Mesenchymal stem cell (in vitro differentiated cells and primary cell): ENCODE measurements at regions not wholly inside any gene's neighbourhood (a gene's known extent, or its start where the extent isn't known, plus 50 kb on each side); places are given as distances from the start of the nearest gene placed in this dataset.

Source experiments
- DNase-seq: peaks from one replicate; pipeline ENCODE4 v3.0.0-alpha.2; 2013
- H2AFZ ChIP-seq: one replicate; pipeline ENCODE4 v1.6.1; 2013; ENCODE audit warnings: low read depth, mild to moderate bottlenecking, control low read depth, inconsistent platforms, low read length, moderate library complexity
- H2AK5ac ChIP-seq: 2 replicates; pipeline ENCODE4 v1.6.1; 2013; ENCODE audit warnings: low read length, moderate library complexity, mild to moderate bottlenecking, inconsistent platforms; ENCODE audit not compliant: severe bottlenecking
- H2BK120ac ChIP-seq: one replicate; pipeline ENCODE4 v1.6.1; 2013; ENCODE audit warnings: low read depth, mild to moderate bottlenecking, inconsistent platforms, low read length, moderate library complexity
- H2BK12ac ChIP-seq, 2 experiments: one replicate each; pipeline ENCODE4 v1.6.1; 2013; ENCODE audit warnings: inconsistent platforms in 2 of 2, low read length in 2 of 2, mild to moderate bottlenecking in 2 of 2, moderate library complexity in 2 of 2, control low read depth in 1 of 2
- H2BK15ac ChIP-seq: one replicate; pipeline ENCODE4 v1.6.1; 2013; ENCODE audit warnings: mild to moderate bottlenecking, low read depth, inconsistent platforms; ENCODE audit not compliant: poor library complexity, severe bottlenecking
- H2BK5ac ChIP-seq: 2 replicates; pipeline ENCODE4 v1.6.1; 2013; ENCODE audit warnings: low read depth, mild to moderate bottlenecking, low read length, control low read depth, inconsistent platforms; ENCODE audit not compliant: poor library complexity, severe bottlenecking
- H3K14ac ChIP-seq, 2 experiments: one replicate each; pipeline ENCODE4 v1.6.1; 2013; ENCODE audit warnings: inconsistent platforms in 2 of 2, low read length in 2 of 2, control low read depth in 1 of 2, mild to moderate bottlenecking in 1 of 2, moderate library complexity in 1 of 2
- H3K18ac ChIP-seq, 2 experiments: one replicate each; pipeline ENCODE4 v1.6.1; 2013; ENCODE audit warnings: inconsistent platforms in 2 of 2, low read length in 2 of 2, control low read depth in 1 of 2, low read depth in 1 of 2, mild to moderate bottlenecking in 1 of 2
- H3K23ac ChIP-seq, 2 experiments: one replicate each; pipeline ENCODE4 v1.6.1; 2013; ENCODE audit warnings: inconsistent platforms in 2 of 2, low read length in 2 of 2, mild to moderate bottlenecking in 2 of 2, moderate library complexity in 2 of 2, control low read depth in 1 of 2
- H3K27ac ChIP-seq: 2 replicates; pipeline ENCODE4 v1.5.1; 2013; ENCODE audit warnings: mild to moderate bottlenecking, moderate library complexity, low read length, control low read depth, inconsistent platforms; ENCODE audit not compliant: poor library complexity, severe bottlenecking
- H3K27me3 ChIP-seq, 2 experiments: 2 replicates each; pipeline versions ENCODE4 v1.6.1 to v1.7.0; 2013; ENCODE audit warnings: low read length in 2 of 2, mild to moderate bottlenecking in 2 of 2, moderate library complexity in 2 of 2, control low read depth in 1 of 2, inconsistent platforms in 1 of 2; ENCODE audit not compliant: control insufficient read depth in 1 of 2, insufficient read depth in 1 of 2
- H3K36me3 ChIP-seq, 2 experiments: 2 replicates each; pipeline versions ENCODE4 v1.6.1 to v1.7.0; 2013; ENCODE audit warnings: low read length in 2 of 2, control low read depth in 1 of 2, inconsistent platforms in 1 of 2, low read depth in 1 of 2, mild to moderate bottlenecking in 1 of 2; ENCODE audit not compliant: insufficient read depth in 2 of 2, control insufficient read depth in 1 of 2
- H3K4ac ChIP-seq, 2 experiments: one replicate each; pipeline ENCODE4 v1.6.1; 2013; ENCODE audit warnings: inconsistent platforms in 2 of 2, low read length in 2 of 2, mild to moderate bottlenecking in 2 of 2, moderate library complexity in 2 of 2, control low read depth in 1 of 2, low read depth in 1 of 2
- H3K4me1 ChIP-seq: 2 replicates; pipeline ENCODE4 v1.6.1; 2013; ENCODE audit warnings: low read depth, low read length, control low read depth; ENCODE audit not compliant: control insufficient read depth, insufficient read depth
- H3K4me2 ChIP-seq: 2 replicates; pipeline ENCODE4 v1.6.1; 2013; ENCODE audit warnings: low read length, mild to moderate bottlenecking, inconsistent platforms; ENCODE audit not compliant: poor library complexity, severe bottlenecking
- H3K4me3 ChIP-seq, 2 experiments: 2 replicates each; pipeline versions ENCODE4 v1.5.1 to v1.7.0; 2013; ENCODE audit warnings: low read length in 2 of 2, mild to moderate bottlenecking in 2 of 2, control low read depth in 1 of 2, low read depth in 1 of 2; ENCODE audit not compliant: insufficient read depth in 1 of 2
- H3K79me1 ChIP-seq: replicated peaks from 2 replicates; pipeline ENCODE4 v1.6.1; 2013; ENCODE audit warnings: mild to moderate bottlenecking, control low read depth, low read length, inconsistent platforms; ENCODE audit not compliant: poor library complexity, severe bottlenecking
- H3K9ac ChIP-seq: 2 replicates; pipeline ENCODE4 v1.7.0; 2013; ENCODE audit warnings: mild to moderate bottlenecking, low read length, moderate library complexity
- H3K9me3 ChIP-seq: 2 replicates; pipeline ENCODE4 v1.7.0; 2013; ENCODE audit warnings: mild to moderate bottlenecking, low read length; ENCODE audit not compliant: control insufficient read depth
- H4K8ac ChIP-seq: one replicate; pipeline ENCODE4 v1.6.1; 2013; ENCODE audit warnings: inconsistent platforms, mild to moderate bottlenecking, low read length, moderate library complexity
- H4K91ac ChIP-seq: one replicate; pipeline ENCODE4 v1.6.1; 2013; ENCODE audit warnings: mild to moderate bottlenecking, low read length, inconsistent platforms
- WGBS: methylation state at CpG from one replicate; pipeline ENCODE4 v1.1.7; 2013; ENCODE audit warnings: mixed read lengths; 5-methylcytosine and 5-hydroxymethylcytosine counted together

DNA sequence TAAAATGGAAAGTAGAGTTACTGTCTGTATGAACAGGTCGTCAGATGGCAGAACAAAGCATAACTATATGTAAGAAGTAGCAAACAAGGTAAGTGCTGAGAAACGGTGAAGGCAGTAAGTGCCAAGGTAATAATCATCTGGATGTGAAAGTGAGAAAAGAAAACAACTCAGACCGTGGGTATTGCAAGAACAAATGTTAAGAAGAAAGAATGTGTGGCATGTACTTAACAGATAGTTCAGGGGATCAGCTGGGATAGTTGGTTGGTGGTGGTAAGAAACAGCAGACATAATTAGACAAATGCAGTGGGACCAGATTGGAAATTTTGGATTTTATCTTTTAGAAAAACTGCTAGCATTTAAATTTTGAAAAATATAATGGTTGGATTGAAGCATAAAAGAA, 375.8 kb upstream of the NXPH2 start:
- H3K27ac ChIP-seq, result no peak overlapping the region
- H4K8ac ChIP-seq, result no peak overlapping the region
- H2BK15ac ChIP-seq, result no peak overlapping the region
- no peak overlapping the region for H2AFZ ChIP-seq
- no peaks in the 10 kb centered on the region for H3K36me3 ChIP-seq
- no peaks in the 10 kb centered on the region for H3K4me1 ChIP-seq
- DNase-seq, result no peak
- no peaks in the 10 kb centered on the region for H3K27me3 ChIP-seq
- 13% methylated on average over 3 of the region's 3 CpGs for WGBS
- H2BK12ac ChIP-seq, result no peak overlapping the region
- H2BK120ac ChIP-seq, result no peak overlapping the region
- no peaks in the 10 kb centered on the region for H3K79me1 ChIP-seq
- H3K9me3 ChIP-seq, result no peaks in the 10 kb centered on the region
- no peak overlapping the region for H3K18ac ChIP-seq
- no peak overlapping the region for H3K14ac ChIP-seq
- H3K4me2 ChIP-seq, result no peak overlapping the region
- H3K4ac ChIP-seq, result no peak overlapping the region
- H3K9ac ChIP-seq, result no peak overlapping the region
- H4K91ac ChIP-seq, result no peak overlapping the region
- no peak overlapping the region for H3K23ac ChIP-seq
- no peak overlapping the region for H2BK5ac ChIP-seq
- H2AK5ac ChIP-seq, result no peak overlapping the region
- H3K4me3 ChIP-seq, result no peak overlapping the region

DNA sequence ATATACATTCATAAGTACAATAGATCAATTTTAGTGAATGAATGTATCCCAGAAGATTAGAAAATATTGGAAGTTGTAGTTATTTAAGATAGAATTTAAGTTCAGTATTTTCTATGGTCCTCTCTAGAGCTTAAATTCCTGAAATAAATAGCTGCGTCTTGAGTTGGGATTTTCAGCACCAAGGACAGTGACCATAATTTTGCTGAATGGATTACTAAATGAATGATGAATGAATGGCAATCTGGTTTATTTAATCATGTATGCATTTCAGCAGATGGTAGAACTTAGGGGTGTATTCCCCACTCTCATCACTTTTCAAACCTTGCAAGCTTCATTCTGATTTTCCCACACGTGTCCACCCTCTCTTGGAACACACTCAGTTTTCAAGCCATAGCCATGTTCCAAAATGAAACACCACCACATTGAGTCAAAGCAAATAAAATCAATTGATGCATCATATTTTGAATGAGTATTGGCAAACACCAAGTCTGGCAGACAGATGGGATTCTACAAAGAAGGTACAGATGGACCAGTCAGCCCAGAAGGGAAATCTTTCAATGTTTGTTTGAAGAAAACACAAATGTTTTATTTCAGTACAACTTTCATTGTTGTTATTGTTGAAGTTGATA, 362.2 kb upstream of the NXPH2 start:
- Histone ChIP-seq H3K18ac (no peak overlapping the region), H3K4me3 (no peak overlapping the region), H4K8ac (no peak overlapping the region), H3K9me3 (no peaks in the 10 kb centered on the region), H3K27me3 (no peaks in the 10 kb centered on the region), H2BK15ac (no peak overlapping the region), H3K4me2 (no peak overlapping the region), H2AFZ (no peak overlapping the region), H2BK12ac (no peak overlapping the region), H2BK5ac (no peak overlapping the region), H3K27ac (no peak overlapping the region), H4K91ac (no peak overlapping the region), H3K14ac (no peak overlapping the region), H3K4ac (no peak overlapping the region), H2BK120ac (no peak overlapping the region), H3K23ac (no peak overlapping the region), H2AK5ac (no peak overlapping the region), H3K79me1 (no peaks in the 10 kb centered on the region), H3K9ac (no peak overlapping the region), H3K4me1 (no peaks in the 10 kb centered on the region), H3K36me3 (no peaks in the 10 kb centered on the region)
- peak; percentile 30 for DNase-seq
- 50% methylated on average over 2 of the region's 2 CpGs for WGBS

DNA sequence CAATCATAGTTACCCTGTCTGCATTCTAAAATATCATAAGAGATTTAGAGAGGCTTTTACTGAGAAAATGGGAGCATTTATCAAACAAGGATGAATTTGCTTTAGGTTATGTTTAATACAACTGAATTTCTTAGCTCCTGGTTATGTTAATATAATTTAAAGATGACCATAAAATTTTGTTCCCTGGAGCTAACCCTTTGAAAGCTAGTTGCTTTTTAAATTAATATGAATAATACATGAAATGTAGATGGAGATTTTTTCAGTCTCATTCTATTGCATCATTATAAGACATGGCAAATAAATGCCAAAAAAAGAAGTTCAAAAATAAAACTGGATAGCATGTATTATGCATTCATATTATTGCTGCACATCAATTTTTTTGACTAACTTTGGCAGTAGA, 344.1 kb upstream of the NXPH2 start:
- Histone ChIP-seq H4K8ac (no peak overlapping the region), H3K36me3 (no peaks in the 10 kb centered on the region), H3K9ac (no peak overlapping the region), H2AK5ac (no peak overlapping the region), H3K4ac (no peak overlapping the region), H2BK12ac (no peak overlapping the region), H3K14ac (no peak overlapping the region), H2BK120ac (no peak overlapping the region), H3K23ac (no peak overlapping the region), H2AFZ (no peak overlapping the region), H3K27ac (no peak overlapping the region), H2BK15ac (no peak overlapping the region), H4K91ac (no peak overlapping the region), H3K4me1 (no peaks in the 10 kb centered on the region), H3K9me3 (peaks cover 8% of the 10 kb centered on the region), H3K79me1 (no peaks in the 10 kb centered on the region), H3K4me2 (no peak overlapping the region), H3K27me3 (no peaks in the 10 kb centered on the region), H3K4me3 (no peak overlapping the region), H2BK5ac (no peak overlapping the region), H3K18ac (no peak overlapping the region)
- DNase-seq, result no peak

DNA sequence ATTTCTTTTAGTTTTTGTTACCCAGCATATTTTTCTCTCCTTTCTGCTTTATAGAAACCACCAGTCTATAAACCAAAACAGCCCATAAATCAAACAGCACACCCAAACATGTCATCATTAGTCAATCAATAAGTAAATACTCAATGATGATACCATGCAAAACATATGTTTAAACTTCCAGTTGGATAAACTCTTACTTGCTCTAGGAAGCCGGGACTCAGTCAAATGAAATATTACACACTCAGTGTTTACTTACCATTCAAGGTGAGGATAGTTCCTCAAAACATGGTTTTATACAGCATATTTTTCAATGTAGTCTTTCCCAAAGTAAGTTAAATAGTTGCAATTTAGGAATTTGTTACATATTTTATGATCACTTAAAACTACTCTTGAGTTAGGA, 343.6 kb upstream of the NXPH2 start:
- no peak overlapping the region for H4K8ac ChIP-seq
- no peak overlapping the region for H3K4ac ChIP-seq
- no peaks in the 10 kb centered on the region for H3K27me3 ChIP-seq
- H3K4me1 ChIP-seq, result no peaks in the 10 kb centered on the region
- H3K14ac ChIP-seq, result no peak overlapping the region
- no peak overlapping the region for H2BK15ac ChIP-seq
- no peak overlapping the region for H3K4me2 ChIP-seq
- H3K9me3 ChIP-seq, result peaks cover 8% of the 10 kb centered on the region
- no peak overlapping the region for H2BK5ac ChIP-seq
- H3K4me3 ChIP-seq, result no peak overlapping the region
- H2BK120ac ChIP-seq, result no peak overlapping the region
- H2AFZ ChIP-seq, result no peak overlapping the region
- H3K9ac ChIP-seq, result no peak overlapping the region
- H2BK12ac ChIP-seq, result no peak overlapping the region
- no peak overlapping the region for H3K23ac ChIP-seq
- no peak overlapping the region for H3K18ac ChIP-seq
- no peak for DNase-seq
- H3K36me3 ChIP-seq, result no peaks in the 10 kb centered on the region
- no peaks in the 10 kb centered on the region for H3K79me1 ChIP-seq
- WGBS, result no CpG with 5 or more reads among the region's 1 CpG
- H2AK5ac ChIP-seq, result no peak overlapping the region
- H4K91ac ChIP-seq, result no peak overlapping the region
- H3K27ac ChIP-seq, result no peak overlapping the region
